NK-92 treated with Interleukin-12 subunit alpha and Interleukin-12 subunit beta, amount 100 ng/mL, for 24 hours (cell line): ENCODE measurements at regions not wholly inside any gene's neighbourhood (a gene's known extent, or its start where the extent isn't known, plus 50 kb on each side); places are given as distances from the start of the nearest gene placed in this dataset.

Experiments used
- DNase-seq: peaks from one replicate; lab custom pipeline; 2025; lab: John Stamatoyannopoulos, UW

DNA sequence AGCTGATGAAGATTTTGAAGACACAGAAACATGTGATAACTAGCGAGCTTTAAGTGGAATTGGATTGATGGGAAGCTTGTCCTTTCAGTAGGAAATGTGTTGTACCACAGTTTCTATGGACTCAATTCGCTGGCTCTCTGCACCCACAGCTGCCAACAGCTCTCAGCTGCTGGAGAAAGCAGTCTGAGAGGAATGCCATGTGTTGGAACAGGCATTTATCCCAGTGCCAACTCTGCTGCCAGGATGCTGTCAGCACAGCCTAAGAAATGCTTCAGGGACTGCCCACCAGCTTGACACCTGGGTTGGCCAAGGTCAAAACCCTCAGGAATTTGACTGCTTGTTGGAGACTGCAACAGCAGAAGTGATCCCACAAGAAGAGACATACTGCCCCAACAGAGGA lies 193.0 kb upstream of the THSD7B start:
- DNase-seq, result no peak

DNA sequence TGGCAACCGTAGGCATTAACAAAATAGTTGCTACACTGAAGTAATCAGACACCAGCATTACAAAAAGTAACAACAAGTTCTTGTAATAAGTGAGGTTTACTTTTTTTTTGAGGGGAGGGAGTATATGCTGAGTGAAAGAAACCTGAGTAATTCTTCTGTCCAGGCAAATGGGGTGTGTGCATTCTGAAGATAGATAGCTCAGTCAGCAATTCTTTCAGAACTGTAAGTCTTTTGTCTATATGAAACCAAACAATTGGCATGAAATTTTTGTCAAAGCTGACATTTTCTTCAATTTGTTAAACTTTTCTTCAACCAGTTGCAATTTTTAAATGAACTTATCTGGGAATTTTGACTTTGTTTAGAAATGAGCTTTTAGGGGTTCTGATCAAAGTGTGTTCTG lies 208.1 kb upstream of the THSD7B start:
- DNase-seq, result no peak

DNA sequence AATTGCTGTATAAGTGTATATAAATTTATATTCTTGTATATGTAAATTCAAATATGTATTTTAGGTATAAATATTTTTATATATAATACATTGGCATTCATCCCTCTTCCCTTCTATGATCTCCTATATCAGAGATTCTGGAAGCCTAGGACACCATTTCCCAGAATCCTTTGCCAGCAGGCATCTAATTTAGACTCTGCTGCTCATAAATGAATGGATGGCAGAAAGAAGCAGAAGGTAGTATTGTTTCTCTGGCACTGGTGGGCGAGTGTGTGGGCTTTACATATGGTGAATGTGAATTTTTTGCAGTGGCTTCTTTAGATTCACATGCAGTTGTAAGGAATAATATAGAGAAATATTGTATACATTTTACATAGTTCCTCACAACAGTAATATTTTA lies 215.2 kb upstream of the THSD7B start:
- DNase-seq, result no peak

DNA sequence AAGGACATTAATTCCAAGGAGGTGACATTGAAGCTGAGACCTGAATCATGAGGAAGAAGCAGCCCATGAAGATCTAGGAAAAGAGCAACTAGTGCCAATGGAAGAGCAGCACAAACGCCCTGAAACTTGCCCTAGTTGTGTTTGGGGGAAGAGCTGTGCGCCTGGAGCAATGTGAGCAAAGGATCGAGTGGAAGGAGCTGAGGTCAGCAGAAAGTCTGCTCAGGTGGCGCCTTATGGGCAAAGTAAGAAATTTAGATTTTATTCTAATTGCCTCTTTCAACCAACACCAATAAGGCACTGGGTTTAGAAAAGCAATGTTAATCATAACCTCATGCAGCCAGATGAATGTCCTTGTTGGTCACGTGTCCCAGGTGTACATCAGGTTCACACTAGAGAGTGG lies 226.0 kb upstream of the THSD7B start:
- DNase-seq, result no peak

DNA sequence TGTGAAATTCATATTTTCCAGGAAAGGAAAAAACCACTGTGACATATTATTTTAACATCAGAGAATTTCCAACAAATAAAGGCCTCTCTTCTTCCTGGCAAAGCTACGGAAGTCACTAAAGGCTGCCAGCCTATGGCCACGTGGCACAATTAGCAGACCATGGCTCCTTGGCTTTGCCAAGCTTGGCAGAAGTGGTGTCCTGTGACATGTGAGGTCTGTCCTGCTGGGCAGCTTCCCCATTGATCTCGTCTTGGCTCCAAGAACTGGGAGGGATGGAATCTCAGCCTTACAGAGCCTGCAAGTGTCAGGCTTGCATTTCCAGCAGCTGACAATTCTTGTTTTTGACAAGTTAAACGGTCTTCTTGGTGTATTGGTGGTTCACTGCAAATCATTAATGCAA lies 226.9 kb upstream of the THSD7B start:
- no peak for DNase-seq

DNA sequence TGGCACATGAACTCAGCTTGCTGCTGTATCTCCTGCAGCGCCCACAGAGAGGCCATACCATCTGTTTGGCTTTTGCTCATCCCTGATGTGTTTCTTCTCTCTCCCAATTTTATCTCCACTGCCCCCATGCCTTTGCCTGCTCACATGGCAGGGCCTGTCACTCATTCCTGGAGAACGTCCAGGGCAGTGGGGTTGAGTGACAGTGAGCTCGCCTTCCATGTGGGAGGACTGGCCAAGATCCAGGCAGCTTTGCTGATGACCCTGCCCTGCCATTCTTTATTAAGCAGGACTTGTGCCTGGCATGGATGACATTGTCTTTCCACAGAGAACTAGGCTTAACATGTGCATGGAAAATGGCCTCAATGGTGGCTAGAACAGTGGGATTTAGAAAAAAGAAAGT lies 230.5 kb upstream of the THSD7B start:
- no peak for DNase-seq

DNA sequence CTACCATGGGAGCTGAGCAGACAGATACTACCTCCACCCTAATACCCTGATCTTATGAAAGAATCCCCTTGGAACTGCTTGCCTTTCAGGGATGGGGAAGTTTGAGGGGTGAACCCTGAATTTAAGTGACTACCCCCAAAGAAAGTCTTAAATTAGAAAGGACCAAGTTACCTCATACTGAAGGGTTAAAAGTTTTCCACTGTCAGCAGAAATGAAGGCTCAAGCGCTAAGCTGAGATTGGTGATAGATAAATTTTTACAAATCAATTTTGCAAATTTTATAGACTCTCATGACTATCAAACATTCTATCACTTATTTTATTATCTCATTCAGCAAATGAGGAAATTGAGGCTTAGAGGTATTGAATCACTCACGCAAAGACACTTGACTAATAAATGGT lies 233.2 kb upstream of the THSD7B start:
- DNase-seq, result no peak

DNA sequence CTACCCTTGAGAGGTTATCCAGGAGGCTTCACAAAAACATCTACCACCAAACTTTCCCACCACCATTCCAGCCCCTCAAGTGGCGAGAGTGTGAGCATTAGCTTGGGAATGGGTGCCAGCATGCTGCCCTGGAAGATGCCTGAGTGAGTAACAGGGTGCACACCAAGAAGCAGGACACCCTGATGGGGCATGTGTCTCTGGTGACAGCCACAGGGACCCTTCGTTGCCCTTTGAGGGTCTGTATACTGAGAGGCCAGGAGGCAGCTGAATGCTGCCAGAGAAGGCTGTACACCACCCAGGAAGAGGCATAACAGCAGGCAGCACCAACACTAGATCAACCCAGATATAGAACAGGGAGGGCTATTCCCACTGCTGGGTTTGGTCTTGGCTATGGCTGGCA lies 233.6 kb upstream of the THSD7B start:
- DNase-seq, result no peak

DNA sequence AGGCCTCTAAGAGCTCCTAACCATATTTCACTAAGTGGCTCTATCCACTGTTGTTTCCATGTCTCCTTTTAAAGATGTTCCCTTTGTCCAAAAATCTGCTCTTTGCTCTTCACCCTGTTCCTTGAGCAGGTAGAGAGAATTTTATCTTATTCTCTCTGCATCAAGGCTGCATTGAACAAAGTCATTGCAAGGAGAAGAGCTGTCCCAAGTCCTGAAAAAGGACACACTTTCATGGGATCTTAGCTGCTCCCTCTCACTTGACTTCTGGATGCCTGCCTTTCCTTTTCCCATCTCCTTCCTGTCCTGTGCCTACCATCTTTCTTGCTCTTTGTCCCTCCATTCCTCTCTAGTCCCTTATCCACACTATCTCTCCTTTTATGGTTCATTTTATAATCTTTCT lies 235.2 kb upstream of the THSD7B start:
- DNase-seq, result no peak

DNA sequence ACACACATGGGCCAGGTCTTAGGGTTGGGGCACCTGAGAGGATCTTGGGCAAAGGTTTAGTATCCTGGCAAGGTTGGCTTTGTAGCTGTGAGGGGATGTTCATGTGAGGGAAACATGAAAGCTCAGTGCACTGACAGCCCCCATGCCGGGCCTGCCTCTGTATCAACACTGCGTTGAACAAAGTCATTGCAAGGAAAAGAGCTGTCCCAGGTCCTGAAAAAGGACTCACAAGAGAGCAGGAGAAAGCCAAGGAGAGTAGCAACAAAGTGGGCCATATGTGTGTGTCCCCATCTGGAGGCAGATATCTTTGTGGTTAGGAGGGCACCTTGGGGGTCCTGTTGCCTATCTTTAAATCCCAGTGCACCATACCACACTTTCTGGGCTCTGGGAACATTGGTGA lies 237.8 kb upstream of the THSD7B start:
- no peak for DNase-seq

DNA sequence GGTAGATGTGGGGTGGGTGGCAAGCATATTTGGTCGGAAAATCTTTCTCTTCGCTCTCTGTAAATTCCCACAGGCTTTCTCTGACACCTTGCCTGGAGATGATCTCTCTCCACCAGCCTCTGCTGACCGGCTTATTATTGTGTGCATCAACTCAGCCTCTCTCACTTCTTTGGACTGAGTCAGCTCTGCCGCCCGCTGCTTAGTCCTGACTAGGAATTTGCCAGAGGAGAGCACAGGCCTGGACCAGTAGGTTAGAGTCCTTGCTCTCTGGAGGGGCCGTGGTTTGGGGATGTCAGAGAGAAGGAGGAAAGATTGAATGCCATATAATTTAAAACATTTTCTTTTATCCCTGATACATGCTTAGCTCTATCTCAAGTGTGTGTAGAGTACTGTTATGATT lies 242.6 kb upstream of the THSD7B start:
- no peak for DNase-seq

DNA sequence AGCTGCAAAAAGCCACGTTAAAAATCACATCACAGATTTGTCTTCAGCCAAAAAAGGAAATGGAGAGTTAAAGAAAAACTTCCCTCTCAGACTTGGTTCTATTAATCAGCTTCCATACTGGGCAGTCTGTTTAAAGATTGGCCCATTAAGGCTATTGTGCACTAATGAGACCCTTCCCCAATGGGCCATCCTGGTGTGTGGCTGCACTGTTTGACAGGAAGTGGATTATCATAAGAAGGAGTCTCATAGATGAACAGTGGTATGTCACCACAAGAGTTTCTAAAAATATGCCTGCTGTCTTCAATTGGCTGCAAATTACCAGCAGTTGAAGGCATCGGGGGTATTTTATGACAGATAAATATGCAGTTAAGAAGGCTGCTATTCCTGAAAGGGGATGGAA lies 247.6 kb upstream of the THSD7B start:
- DNase-seq, result no peak

DNA sequence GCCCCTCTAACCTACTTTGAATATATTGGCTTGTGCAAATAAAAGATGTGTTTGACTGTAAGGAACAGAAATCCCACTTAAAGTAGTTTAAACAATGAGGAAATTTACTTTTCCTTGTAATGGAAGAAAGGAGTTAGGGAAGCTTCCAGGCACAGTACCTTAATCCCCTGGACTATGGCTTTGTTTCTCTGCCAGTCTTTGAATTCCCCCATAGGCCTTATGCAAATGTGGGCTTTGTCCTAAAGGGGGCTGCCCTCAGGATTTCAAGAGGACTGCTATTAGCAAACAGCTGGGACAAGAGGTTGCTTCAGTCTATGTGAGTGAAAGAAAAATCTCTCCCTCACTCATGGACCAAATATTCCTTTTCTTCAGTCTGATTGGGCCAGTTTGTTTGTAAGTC lies 255.1 kb upstream of the THSD7B start:
- no peak for DNase-seq

DNA sequence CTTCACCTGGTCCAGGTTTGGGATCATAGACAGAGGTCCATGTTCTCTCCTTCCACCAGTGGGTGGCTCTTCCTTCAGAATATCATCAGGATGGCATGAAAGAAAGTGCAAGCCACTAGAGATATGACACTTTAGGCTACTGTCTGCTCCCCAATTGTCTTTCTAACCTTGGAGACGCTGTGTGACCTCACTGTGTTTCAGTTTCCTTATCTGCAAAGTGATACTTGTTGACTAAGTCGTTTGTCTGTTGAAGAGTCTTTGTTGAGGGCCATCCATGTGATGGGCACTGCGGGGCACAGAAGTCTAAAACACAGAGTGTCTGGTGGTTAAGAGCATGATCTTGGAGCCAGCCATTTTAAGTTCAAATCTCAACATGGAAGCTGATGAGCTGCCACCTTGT lies 259.9 kb upstream of the THSD7B start:
- DNase-seq, result no peak

DNA sequence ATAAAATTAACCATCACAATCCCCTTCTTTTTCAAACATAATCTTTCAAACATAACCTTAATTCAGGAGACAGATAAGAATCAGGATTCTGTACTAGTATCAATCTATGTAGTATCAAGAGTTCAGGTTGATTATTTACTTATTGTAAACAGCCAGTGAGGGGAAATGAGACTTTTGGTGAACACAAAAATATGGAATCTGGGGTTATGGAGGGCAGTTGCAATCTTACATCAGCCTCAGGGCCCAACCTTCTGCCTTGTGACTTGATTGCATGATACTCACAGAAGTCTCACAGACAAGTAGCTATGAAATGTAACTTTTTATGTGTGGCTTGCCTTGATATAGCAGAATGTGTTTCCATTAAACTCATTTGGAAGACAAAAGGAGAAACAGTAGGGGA lies 262.7 kb upstream of the THSD7B start:
- no peak for DNase-seq

DNA sequence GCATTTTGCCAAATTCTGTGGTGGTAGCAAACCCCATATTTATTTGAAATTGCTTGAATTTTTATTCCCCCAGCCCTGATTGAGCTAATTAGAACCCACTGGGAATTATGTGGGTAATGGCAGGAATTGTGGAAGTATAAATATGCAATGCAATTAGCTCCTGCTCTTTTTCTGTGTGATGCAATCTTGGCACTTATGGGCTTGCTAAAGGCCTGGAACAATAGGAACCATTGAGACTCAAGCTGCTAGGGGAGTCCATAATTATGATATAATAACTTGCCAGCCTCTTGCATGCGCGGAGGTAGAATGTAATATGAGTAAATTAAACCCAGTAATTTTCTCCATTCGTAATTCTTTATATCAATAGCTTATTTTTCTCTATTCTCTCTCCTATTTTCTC lies 267.6 kb upstream of the THSD7B start:
- no peak for DNase-seq

DNA sequence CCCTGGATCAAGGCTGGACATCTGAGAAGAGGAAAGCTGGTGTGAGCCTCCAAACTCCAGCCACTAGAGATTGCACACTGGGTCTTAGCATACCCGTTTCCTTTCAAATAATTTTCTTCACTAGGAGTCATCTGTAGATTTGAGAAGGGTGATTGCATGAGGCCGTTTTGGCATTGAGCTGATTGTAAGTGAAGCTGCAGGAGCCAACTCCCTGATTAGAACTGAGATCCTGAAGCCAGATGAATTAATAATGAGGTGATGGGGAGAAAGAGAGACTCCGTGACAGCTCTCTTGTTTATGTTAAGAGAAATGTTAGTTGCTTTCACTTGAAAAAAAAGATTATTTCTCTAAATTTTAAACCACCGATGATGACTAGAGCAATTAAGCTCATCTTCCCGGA lies 268.4 kb upstream of the THSD7B start:
- DNase-seq, result no peak

DNA sequence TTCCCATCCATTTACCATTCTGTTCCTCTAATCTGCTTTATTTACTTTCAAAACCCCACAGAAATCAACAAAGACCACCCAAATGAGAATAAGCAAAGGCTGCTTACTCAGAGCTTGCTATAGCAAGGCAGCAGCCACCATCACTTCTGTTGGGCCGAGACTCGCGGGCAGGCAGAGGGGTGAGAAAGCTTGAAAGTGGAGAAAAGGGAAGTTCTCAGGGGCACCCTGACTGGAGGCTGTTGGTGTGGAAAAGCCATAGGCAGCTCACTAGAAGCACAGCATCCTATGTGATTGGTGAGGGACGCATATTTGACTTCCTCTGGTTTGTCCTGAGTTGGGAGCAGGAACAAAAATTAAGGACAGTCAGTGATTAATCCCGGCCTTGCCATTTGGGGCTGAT lies 269.7 kb upstream of the THSD7B start:
- DNase-seq, result no peak

DNA sequence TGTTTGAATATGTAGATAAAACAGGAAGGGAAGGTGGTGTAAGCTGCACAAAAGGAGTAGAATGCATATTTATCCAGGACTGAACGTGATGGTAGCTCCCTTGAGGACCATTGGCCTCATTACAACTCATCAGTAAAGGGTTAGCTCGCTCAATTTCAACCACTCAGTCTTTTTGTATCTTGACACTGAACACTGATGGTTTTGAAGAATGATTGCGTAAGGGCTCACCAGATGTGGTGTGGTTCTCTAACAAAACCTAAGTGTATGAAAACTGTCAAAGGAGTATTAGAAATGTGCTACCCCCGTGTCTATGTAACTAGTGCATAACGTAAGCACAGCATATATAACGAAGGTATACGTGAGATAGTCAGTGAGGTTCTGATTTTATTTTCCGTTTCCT lies 272.4 kb upstream of the THSD7B start:
- DNase-seq, result no peak

DNA sequence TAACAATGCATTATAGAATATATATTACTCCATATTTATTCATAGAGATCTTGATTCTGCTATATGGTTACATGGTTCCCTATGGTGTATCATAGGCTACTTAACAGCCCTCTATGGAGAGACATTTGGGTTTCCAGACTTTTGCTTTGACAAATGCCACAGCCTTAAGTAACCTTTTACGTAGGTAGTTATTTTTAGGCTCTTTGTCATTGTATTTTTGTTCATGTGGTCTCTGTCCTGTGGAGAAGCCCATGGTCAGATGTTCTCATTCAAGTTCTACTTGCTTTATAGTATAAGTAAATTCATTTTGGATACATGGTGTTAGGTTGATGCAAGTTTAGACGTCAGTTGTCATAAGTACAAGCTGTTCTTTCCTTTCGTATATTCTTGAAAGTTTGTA lies 275.2 kb upstream of the THSD7B start:
- DNase-seq, result no peak

DNA sequence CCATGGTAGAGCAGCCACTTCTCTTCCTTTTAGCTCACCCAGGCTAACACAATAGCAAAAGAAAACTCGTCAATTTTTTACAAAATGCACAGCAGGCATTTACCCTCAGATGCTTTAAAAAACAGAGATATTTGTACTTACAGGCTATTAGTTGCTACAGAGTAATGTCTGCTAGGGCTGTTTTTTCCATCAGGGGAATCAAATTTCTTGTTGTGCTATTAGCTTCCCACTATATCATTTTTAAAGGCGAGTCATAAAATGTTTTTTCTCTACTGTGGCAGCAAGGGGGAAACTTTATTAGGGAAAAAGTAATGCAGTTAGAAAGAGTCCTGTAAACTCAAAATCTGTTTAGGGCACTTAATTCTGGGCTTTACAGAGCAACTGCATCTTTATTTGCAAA lies 277.9 kb upstream of the THSD7B start:
- DNase-seq, result no peak

DNA sequence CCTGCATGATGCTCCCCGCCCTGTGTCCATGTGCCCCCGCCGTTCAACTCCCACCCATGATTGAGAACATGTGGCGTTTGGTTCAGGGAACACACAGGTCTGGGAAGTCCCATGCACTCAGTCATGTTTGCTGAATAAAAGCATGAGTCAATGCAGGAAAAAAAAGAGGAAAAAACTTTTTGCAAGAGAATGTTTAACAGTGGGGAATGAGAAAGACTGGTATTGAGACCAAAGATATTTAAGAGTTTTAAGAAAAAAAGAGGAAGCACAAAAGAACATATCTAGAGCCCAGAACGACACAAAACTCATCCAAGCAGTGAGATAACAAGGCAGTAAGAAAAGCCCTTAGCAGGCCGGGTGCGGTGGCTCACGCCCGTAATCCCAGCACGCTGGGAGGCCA lies 279.2 kb upstream of the THSD7B start:
- no peak for DNase-seq

DNA sequence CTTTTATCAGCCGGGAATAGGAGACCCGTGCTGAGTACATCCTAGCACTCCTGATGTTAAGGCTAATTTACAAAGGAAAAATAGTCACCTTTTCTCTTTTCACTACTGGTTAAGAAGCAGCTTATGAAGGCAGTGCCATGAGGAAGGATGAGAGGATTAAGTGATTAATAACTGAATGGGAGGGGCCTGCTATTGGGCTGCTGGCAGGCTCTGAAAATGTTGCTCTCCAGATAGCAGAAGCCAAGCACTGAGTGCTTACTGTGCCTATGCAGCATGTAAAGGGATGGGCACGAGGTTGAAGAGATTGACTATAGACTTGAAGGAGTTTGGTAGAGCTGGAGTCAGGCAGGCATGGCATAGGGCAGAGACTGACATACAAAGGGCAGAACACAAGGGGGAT lies 282.4 kb upstream of the THSD7B start:
- no peak for DNase-seq

DNA sequence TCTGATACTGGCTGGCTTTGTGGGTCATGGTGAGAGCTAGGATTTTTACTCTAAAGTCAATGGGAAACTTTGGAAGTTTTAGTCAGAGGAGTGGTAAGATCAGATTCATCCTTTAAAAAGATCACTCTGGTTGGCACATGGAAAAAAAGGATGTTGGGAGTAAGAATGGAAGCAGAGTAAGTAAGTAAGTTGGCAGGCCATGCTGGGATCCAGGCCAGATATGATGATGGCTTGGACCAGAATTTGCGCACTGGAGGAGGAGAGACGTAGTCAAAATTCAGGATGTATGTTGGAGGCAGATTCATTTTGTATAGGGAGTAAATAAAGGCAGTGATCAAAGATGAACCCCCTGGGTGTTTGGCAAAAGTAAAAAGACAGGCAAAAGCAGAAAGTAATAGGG lies 283.3 kb upstream of the THSD7B start:
- DNase-seq, result no peak

DNA sequence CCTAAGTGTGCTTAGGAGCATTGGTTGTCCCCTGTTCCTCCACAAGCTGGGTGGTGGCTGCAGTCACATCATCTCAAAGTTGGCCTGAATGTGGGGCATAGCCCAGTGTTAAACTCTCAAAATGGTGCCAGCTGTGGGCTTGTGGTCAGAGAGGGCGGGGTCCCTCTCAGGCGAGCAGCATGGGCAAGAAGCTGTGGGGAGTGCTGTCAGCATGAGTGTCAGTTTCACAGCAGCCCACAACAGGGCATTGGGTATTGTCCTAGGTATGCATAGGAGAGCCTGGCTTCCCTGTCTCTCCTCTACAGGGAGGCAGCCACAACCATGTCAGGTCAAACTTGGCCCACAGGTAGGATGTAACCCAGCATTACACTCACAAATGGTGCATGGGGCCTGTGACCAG lies 285.6 kb upstream of the THSD7B start:
- DNase-seq, result no peak
